MM.1S (cell line): ENCODE measurements at regions not wholly inside any gene's neighbourhood (a gene's known extent, or its start where the extent isn't known, plus 50 kb on each side); places are given as distances from the start of the nearest gene placed in this dataset.

Experiments used
- DNase-seq: peaks from one replicate; pipeline ENCODE4 v3.0.0-alpha.2; 2015
- H2AFZ ChIP-seq: fragments of 300-600 bp; sonication (generic); 2 replicates; pipeline ENCODE4 v1.6.0; 2016; ENCODE audit warnings: antibody characterized with exemption, low read length
- H3F3A ChIP-seq: fragments of 300-600 bp; sonication (generic); 2 replicates; pipeline ENCODE4 v1.6.1; 2016; ENCODE audit warnings: mild to moderate bottlenecking, antibody characterized with exemption, low read length, moderate library complexity, mixed read lengths; ENCODE audit not compliant: insufficient read depth
- H3K27ac ChIP-seq: fragments of 300-600 bp; sonication (generic); 2 replicates; pipeline ENCODE4 v1.5.1; 2016; ENCODE audit warnings: mild to moderate bottlenecking, low read length
- H3K27me3 ChIP-seq: fragments of 300-600 bp; sonication (generic); replicated peaks from 2 replicates; pipeline ENCODE4 v1.6.0; 2016; ENCODE audit warnings: low read length; ENCODE audit not compliant: insufficient read depth
- H3K36me3 ChIP-seq: fragments of 300-600 bp; sonication (generic); replicated peaks from 2 replicates; pipeline ENCODE4 v1.6.1; 2016; ENCODE audit warnings: mild to moderate bottlenecking, low read length, mixed read lengths; ENCODE audit not compliant: insufficient read depth
- H3K4me1 ChIP-seq: fragments of 300-600 bp; sonication (generic); 2 replicates; pipeline ENCODE4 v1.6.1; 2016; ENCODE audit warnings: low read length, mixed read lengths
- H3K4me2 ChIP-seq: fragments of 300-600 bp; sonication (generic); 2 replicates; pipeline ENCODE4 v1.6.0; 2016; ENCODE audit warnings: low read depth, low read length
- H3K4me3 ChIP-seq: fragments of 300-600 bp; sonication (generic); 2 replicates; pipeline ENCODE4 v1.5.1; 2016; ENCODE audit warnings: low read length, mixed read lengths
- H3K79me2 ChIP-seq: fragments of 300-600 bp; sonication (generic); 2 replicates; pipeline ENCODE4 v1.6.1; 2016; ENCODE audit warnings: mixed run types, low read length, mixed read lengths
- H3K9ac ChIP-seq: fragments of 300-600 bp; sonication (generic); 2 replicates; pipeline ENCODE4 v1.6.1; 2016; ENCODE audit warnings: low read length, mixed read lengths
- H3K9me2 ChIP-seq: fragments of 300-600 bp; sonication (generic); replicated peaks from 2 replicates; pipeline ENCODE4 v1.6.1; 2016; ENCODE audit warnings: mild to moderate bottlenecking, low read length, mixed read lengths; ENCODE audit not compliant: insufficient read depth
- H3K9me3 ChIP-seq: fragments of 300-600 bp; sonication (generic); replicated peaks from 2 replicates; pipeline ENCODE4 v1.6.1; 2016; ENCODE audit warnings: mild to moderate bottlenecking, low read length, mixed read lengths; ENCODE audit not compliant: insufficient read depth
- H4K20me1 ChIP-seq: fragments of 300-600 bp; sonication (generic); 2 replicates; pipeline ENCODE4 v1.6.1; 2016; ENCODE audit warnings: mild to moderate bottlenecking, low read length, moderate library complexity, mixed read lengths; ENCODE audit not compliant: insufficient read depth
- EZH2 ChIP-seq: fragments of 300-600 bp; sonication (generic); optimal IDR thresholded peaks from 2 replicates; pipeline ENCODE3; 2017; ENCODE audit warnings: low read depth, mild to moderate bottlenecking, antibody characterized with exemption, low read length, mixed read lengths
- EZH2phosphoT487 ChIP-seq: fragments of 300-600 bp; sonication (generic); IDR thresholded peaks from 2 replicates; pipeline ENCODE4 v1.6.1; 2018; ENCODE audit warnings: antibody characterized with exemption, low read length
- TF ChIP-seq, protein P1 (sequence below): fragments of 300-600 bp; sonication (generic); IDR thresholded peaks from 2 replicates; pipeline ENCODE4 v1.5.1; 2016; ENCODE audit warnings: antibody characterized with exemption, low read length, mixed read lengths

GRCh38 chr12:66736931-66737330 is 58.1 kb upstream of the GRIP1 start:
- Histone ChIP-seq H4K20me1 (no peaks in the 10 kb centered on the region), H3K9me2 (no peaks in the 10 kb centered on the region), H3K4me2 (no peak overlapping the region), H3K27me3 (no peaks in the 10 kb centered on the region), H3F3A (peaks cover 2% of the 10 kb centered on the region), H3K36me3 (no peaks in the 10 kb centered on the region), H3K79me2 (no peaks in the 10 kb centered on the region), H3K4me1 (peaks cover 5% of the 10 kb centered on the region), H3K9me3 (no peaks in the 10 kb centered on the region), H3K9ac (no peak overlapping the region), H3K27ac (no peak overlapping the region), H2AFZ (no peak overlapping the region), H3K4me3 (no peak overlapping the region)
- TF ChIP-seq EZH2 (no peak), EZH2phosphoT487 (no peak)
- TF ChIP-seq, protein P1, sequence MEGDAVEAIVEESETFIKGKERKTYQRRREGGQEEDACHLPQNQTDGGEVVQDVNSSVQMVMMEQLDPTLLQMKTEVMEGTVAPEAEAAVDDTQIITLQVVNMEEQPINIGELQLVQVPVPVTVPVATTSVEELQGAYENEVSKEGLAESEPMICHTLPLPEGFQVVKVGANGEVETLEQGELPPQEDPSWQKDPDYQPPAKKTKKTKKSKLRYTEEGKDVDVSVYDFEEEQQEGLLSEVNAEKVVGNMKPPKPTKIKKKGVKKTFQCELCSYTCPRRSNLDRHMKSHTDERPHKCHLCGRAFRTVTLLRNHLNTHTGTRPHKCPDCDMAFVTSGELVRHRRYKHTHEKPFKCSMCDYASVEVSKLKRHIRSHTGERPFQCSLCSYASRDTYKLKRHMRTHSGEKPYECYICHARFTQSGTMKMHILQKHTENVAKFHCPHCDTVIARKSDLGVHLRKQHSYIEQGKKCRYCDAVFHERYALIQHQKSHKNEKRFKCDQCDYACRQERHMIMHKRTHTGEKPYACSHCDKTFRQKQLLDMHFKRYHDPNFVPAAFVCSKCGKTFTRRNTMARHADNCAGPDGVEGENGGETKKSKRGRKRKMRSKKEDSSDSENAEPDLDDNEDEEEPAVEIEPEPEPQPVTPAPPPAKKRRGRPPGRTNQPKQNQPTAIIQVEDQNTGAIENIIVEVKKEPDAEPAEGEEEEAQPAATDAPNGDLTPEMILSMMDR = no peak
- DNase-seq = no peak

DNA sequence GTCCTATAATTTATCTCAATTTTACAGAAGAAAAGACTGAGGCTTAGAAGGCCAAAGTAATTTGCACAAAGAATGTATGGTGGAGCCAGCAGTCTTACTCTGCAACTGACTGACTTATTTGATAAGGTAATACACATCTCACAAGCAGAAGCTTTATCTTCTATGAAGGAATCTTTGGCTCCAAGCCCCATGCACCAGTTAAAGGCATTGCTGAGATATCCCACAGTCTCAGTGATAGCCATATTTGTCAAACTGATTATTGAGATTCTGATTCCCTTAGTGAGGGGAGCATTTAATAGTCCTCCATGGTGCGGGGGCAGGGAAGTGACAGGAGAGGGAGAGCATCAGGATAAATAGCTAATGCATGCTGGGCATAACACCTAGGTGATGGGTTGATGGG is 60.4 kb upstream of the GRIP1 start:
- H2AFZ ChIP-seq = no peak overlapping the region
- no peak overlapping the region for H3K4me2 ChIP-seq
- no peaks in the 10 kb centered on the region for H3K27me3 ChIP-seq
- no peak overlapping the region for H3K4me3 ChIP-seq
- no peaks in the 10 kb centered on the region for H3K36me3 ChIP-seq
- no peaks in the 10 kb centered on the region for H4K20me1 ChIP-seq
- H3K9me2 ChIP-seq = no peaks in the 10 kb centered on the region
- H3F3A ChIP-seq = peaks cover 14% of the 10 kb centered on the region
- no peak overlapping the region for H3K9ac ChIP-seq
- peaks cover 21% of the 10 kb centered on the region for H3K4me1 ChIP-seq
- H3K79me2 ChIP-seq = no peaks in the 10 kb centered on the region
- H3K27ac ChIP-seq = no peak overlapping the region
- no peak for TF ChIP-seq EZH2
- no peak for TF ChIP-seq EZH2phosphoT487
- TF ChIP-seq, protein P1 = no peak
- H3K9me3 ChIP-seq = no peaks in the 10 kb centered on the region
- no peak for DNase-seq

DNA sequence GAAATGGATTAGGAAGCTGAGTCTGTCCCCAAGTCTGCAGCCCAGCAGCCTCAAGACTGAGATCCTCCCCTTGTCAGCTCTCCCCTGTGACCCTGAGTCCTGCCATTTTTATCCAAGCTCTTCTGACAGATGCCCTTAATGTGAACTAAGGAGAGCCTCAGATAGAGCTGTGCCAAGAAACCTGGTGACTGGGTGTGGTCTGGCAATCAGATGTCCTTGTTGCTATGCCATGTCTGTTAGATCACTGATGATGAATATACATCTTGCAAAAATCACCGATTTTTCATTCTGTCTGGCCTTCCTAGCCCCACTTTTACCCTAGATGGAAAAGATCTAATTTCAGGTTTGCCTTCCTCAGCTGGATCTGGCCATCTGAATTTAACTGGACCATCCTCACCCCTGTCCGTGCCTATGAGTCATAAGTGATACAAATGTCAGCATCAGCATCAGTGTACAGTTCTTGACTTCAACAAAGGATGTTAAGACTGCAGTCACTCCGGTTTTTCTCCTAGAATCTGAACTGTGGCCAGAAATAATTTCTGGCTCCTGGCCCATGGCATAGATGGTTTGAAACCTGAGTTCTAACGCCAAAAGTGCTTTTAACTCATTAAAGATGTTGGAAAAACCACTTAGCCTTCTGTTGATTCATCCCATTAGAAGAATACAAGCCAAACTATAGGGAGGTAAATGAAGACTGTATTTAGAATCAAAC is 61.2 kb upstream of the GRIP1 start:
- Histone ChIP-seq H3K27ac (no peak overlapping the region), H3K27me3 (no peaks in the 10 kb centered on the region), H3K9me2 (no peaks in the 10 kb centered on the region), H3K4me1 (peaks cover 23% of the 10 kb centered on the region), H4K20me1 (no peaks in the 10 kb centered on the region), H3F3A (peaks cover 14% of the 10 kb centered on the region), H3K4me2 (no peak overlapping the region), H3K4me3 (no peak overlapping the region), H3K9me3 (no peaks in the 10 kb centered on the region), H2AFZ (no peak overlapping the region), H3K36me3 (no peaks in the 10 kb centered on the region), H3K9ac (no peak overlapping the region), H3K79me2 (no peaks in the 10 kb centered on the region)
- TF ChIP-seq EZH2phosphoT487 (no peak), EZH2 (no peak)
- TF ChIP-seq, protein P1 = no peak
- no peak for DNase-seq
